Stimulated activated CD8-positive, alpha-beta memory T cell treated with anti-CD3 and anti-CD28 coated beads, Interleukin-7, amount 100 ng/mL, for 1 hour (primary cell): ENCODE measurements at regions not wholly inside any gene's neighbourhood (a gene's known extent, or its start where the extent isn't known, plus 50 kb on each side); places are given as distances from the start of the nearest gene placed in this dataset.
"Not testable (repeated sequence)": the region's sequence is repeated elsewhere in the genome, so short reads cannot be mapped to it uniquely, and the experiment has no call there.

Source experiments
- DNase-seq, 2 donors: peaks; one replicate each; pipeline ENCODE4 v3.0.0-alpha.2; 2020; ENCODE audit warnings: low read depth in 2 of 2

GRCh38 chr6:4262526-4262925, 127.2 kb upstream of the ECI2 start:
- DNase-seq, result no peak

GRCh38 chr6:4259391-4259790, 124.0 kb upstream of the ECI2 start:
- DNase-seq, result no peak

- no peak for DNase-seq
Observed at GRCh38 chr6:4258733-4259132, 123.4 kb upstream of the ECI2 start.

GRCh38 chr6:4256969-4257368, 121.6 kb upstream of the ECI2 start:
- no peak for DNase-seq

GRCh38 chr6:4253604-4254231, 118.3 kb upstream of the ECI2 start:
- no peak for DNase-seq

- not testable (repeated sequence) for DNase-seq
Observed at GRCh38 chr6:4252445-4252844, 117.1 kb upstream of the ECI2 start.

GRCh38 chr6:4250645-4251044, 115.3 kb upstream of the ECI2 start:
- no peak for DNase-seq

- not testable (repeated sequence) for DNase-seq
Observed at GRCh38 chr6:4243832-4244231, 108.5 kb upstream of the ECI2 start.

- no peak for DNase-seq
Observed at GRCh38 chr6:4243237-4243636, 107.9 kb upstream of the ECI2 start.

- DNase-seq, result no peak
Observed at GRCh38 chr6:4242601-4243000, 107.2 kb upstream of the ECI2 start.

GRCh38 chr6:4240148-4240547, 104.8 kb upstream of the ECI2 start:
- DNase-seq, result no peak

GRCh38 chr6:4225161-4225872, 89.9 kb upstream of the ECI2 start:
- no peak for DNase-seq

- no peak for DNase-seq
Observed at GRCh38 chr6:4224067-4224978, 88.9 kb upstream of the ECI2 start.

GRCh38 chr6:4220558-4220957, 85.2 kb upstream of the ECI2 start:
- DNase-seq, result no peak

GRCh38 chr6:4218619-4219317, 83.4 kb upstream of the ECI2 start:
- DNase-seq, result not testable (repeated sequence)

- DNase-seq, result no peak
Observed at GRCh38 chr6:4212588-4212987, 77.2 kb upstream of the ECI2 start.

GRCh38 chr6:4210629-4211419, 75.4 kb upstream of the ECI2 start:
- DNase-seq, result peak; percentile 7 to 36

- DNase-seq, result no peak
Observed at GRCh38 chr6:4209196-4209595, 73.8 kb upstream of the ECI2 start.

- no peak for DNase-seq
Observed at GRCh38 chr6:4208158-4208557, 72.8 kb upstream of the ECI2 start.

- DNase-seq, result not testable (repeated sequence)
Observed at GRCh38 chr6:4203642-4204417, 68.5 kb upstream of the ECI2 start.
